ENCODE measurements at regions not wholly inside any gene's neighbourhood (a gene's known extent, or its start where the extent isn't known, plus 50 kb on each side); places are given as distances from the start of the nearest gene placed in this dataset.

- TF ChIP-seq CTCF (IDR thresholded peaks at IDR 0.05; ENCODE audit: low read depth, low read length) (no peak), EZH2phosphoT487 (IDR thresholded peaks at IDR 0.05; ENCODE audit: low read depth) (no peak)
These were observed 174.0 kb upstream of the CIBAR2 start for GRCh38 chr16:85286066-85286831.
